Liver (tissue), 8 donors: ENCODE measurements at regions not wholly inside any gene's neighbourhood (a gene's known extent, or its start where the extent isn't known, plus 50 kb on each side); places are given as distances from the start of the nearest gene placed in this dataset.

Experiments
- DNase-seq: peaks from one replicate; pipeline ENCODE4 v3.0.0-alpha.2; 2017; ENCODE audit warnings: low spot score
- H3K27ac ChIP-seq, 2 donors: one replicate each; pipeline ENCODE4 v1.7.0; 2013; ENCODE audit warnings: inconsistent platforms in 2 of 2, low read length in 2 of 2, control low read depth in 1 of 2, low read depth in 1 of 2, mild to moderate bottlenecking in 1 of 2
- H3K27me3 ChIP-seq, 4 donors: one replicate each; pipeline versions ENCODE4 v1.6.1 to v1.7.0; 2013; ENCODE audit warnings: low read length in 3 of 4, inconsistent platforms in 1 of 4, mild to moderate bottlenecking in 1 of 4, moderate library complexity in 1 of 4; ENCODE audit not compliant: control insufficient read depth in 4 of 4, insufficient read depth in 4 of 4
- H3K36me3 ChIP-seq, 4 donors: one replicate each; pipeline versions ENCODE4 v1.6.1 to v1.7.0; 2013; ENCODE audit warnings: low read length in 3 of 4, mild to moderate bottlenecking in 3 of 4, low read depth in 1 of 4, moderate library complexity in 1 of 4; ENCODE audit not compliant: control insufficient read depth in 4 of 4, insufficient read depth in 3 of 4
- H3K4me1 ChIP-seq, 4 donors: one replicate each; pipeline versions ENCODE4 v1.6.1 to v1.7.0; 2013; ENCODE audit warnings: low read length in 3 of 4, mild to moderate bottlenecking in 3 of 4, moderate library complexity in 1 of 4; ENCODE audit not compliant: control insufficient read depth in 4 of 4, insufficient read depth in 4 of 4
- H3K4me3 ChIP-seq, 3 donors: one replicate each; pipeline versions ENCODE4 v1.6.1 to v1.7.0; 2013; ENCODE audit warnings: low read length in 3 of 3, control low read depth in 1 of 3, low read depth in 1 of 3, mild to moderate bottlenecking in 1 of 3
- H3K9ac ChIP-seq, 2 donors: one replicate each; pipeline ENCODE4 v1.7.0; 2013; ENCODE audit warnings: low read length in 2 of 2, mild to moderate bottlenecking in 2 of 2, moderate library complexity in 2 of 2, control low read depth in 1 of 2, low read depth in 1 of 2
- H3K9me3 ChIP-seq, 4 donors: one replicate each; pipeline versions ENCODE4 v1.6.1 to v1.7.0; 2013; ENCODE audit warnings: low read length in 3 of 4; ENCODE audit not compliant: control insufficient read depth in 4 of 4
- ATF3 ChIP-seq: IDR thresholded peaks from 2 replicates; pipeline ENCODE4 v1.6.1; 2016; ENCODE audit warnings: antibody characterized with exemption
- CTCF ChIP-seq: fragments of 150-350 bp; IDR thresholded peaks from 2 replicates; pipeline ENCODE4 v1.5.1; 2017; ENCODE audit warnings: improper control_type of control experiment, low read depth, low read length; ENCODE audit not compliant: missing input control
- FOXA1 ChIP-seq: IDR thresholded peaks from 2 replicates; pipeline ENCODE4 v1.6.1; 2016; ENCODE audit warnings: antibody characterized with exemption
- GABPA ChIP-seq, 2 donors: IDR thresholded peaks in 1 of 2; conservative IDR thresholded peaks in 1 of 2; 2 replicates each; pipeline ENCODE4 v1.6.1; 2016; ENCODE audit warnings: antibody characterized with exemption in 2 of 2, mild to moderate bottlenecking in 1 of 2, moderate library complexity in 1 of 2
- MAX ChIP-seq: IDR thresholded peaks from 2 replicates; pipeline ENCODE4 v1.6.1; 2016; ENCODE audit warnings: antibody characterized with exemption
- REST ChIP-seq: IDR thresholded peaks from 2 replicates; pipeline ENCODE4 v1.6.1; 2016; ENCODE audit warnings: antibody characterized with exemption, mild to moderate bottlenecking
- RXRA ChIP-seq, 2 donors: IDR thresholded peaks; 2 replicates each; pipeline ENCODE4 v1.6.1; 2017 to 2018; ENCODE audit warnings: antibody characterized with exemption in 2 of 2, mild to moderate bottlenecking in 1 of 2
- YY1 ChIP-seq: IDR thresholded peaks from 2 replicates; pipeline ENCODE4 v1.6.1; 2016; ENCODE audit warnings: antibody characterized with exemption, mild to moderate bottlenecking
- ZBTB33 ChIP-seq: IDR thresholded peaks from 2 replicates; pipeline ENCODE4 v1.6.1; 2016; ENCODE audit warnings: antibody characterized with exemption
- WGBS: extraction: QIAGEN DNeasy Blood & Tissue Kit; methylation state at CpG from one replicate; pipeline ENCODE4 v1.1.7; 2013; 5-methylcytosine and 5-hydroxymethylcytosine counted together
- donor health status: healthy.
- donor health status: healthy.
- donor health status: healthy.
- donor health status: healthy.
- donor health status: healthy.

- no peak overlapping the region for H3K9ac ChIP-seq
- DNase-seq = no peak
- no peaks in the 10 kb centered on the region for H3K27me3 ChIP-seq
- no peaks in the 10 kb centered on the region for H3K36me3 ChIP-seq
- H3K27ac ChIP-seq = no peak overlapping the region
- H3K4me1 ChIP-seq = peaks cover 0 to 24% (median 14%) of the 10 kb centered on the region in 4 donors
- WGBS = 67% methylated on average over 4 of the region's 4 CpGs
- TF ChIP-seq MAX (no peak), CTCF (no peak)
- no peaks in the 10 kb centered on the region for H3K9me3 ChIP-seq
- no peak overlapping the region for H3K4me3 ChIP-seq
Measured at GRCh38 chr9:82608487-82608886, 454.5 kb downstream of the RASEF start.

- no peak overlapping the region for H3K4me3 ChIP-seq
- 92% methylated on average over 5 of the region's 5 CpGs for WGBS
- H3K9ac ChIP-seq = no peak overlapping the region
- H3K4me1 ChIP-seq = no peaks in the 10 kb centered on the region
- H3K27me3 ChIP-seq = no peaks in the 10 kb centered on the region
- H3K36me3 ChIP-seq = no peaks in the 10 kb centered on the region
- no peak for TF ChIP-seq RXRA (IDR thresholded peaks at IDR 0.05)
- no peak for DNase-seq
- no peak overlapping the region for H3K27ac ChIP-seq
- no peaks in the 10 kb centered on the region for H3K9me3 ChIP-seq
Measured at GRCh38 chr9:82612942-82613341, 450.0 kb downstream of the RASEF start.

- no peak for DNase-seq
- TF ChIP-seq ATF3 = no peak
- TF ChIP-seq GABPA (IDR thresholded peaks at IDR 0.05 in 1 of 2, conservative IDR thresholded peaks at IDR 0.05 in 1 of 2) = no peak
- no peak for TF ChIP-seq FOXA1
- no peak for TF ChIP-seq ZBTB33
- TF ChIP-seq YY1 = no peak
- no peak for TF ChIP-seq REST
Measured at GRCh38 chr9:82613498-82613897, 449.4 kb downstream of the RASEF start.

More at GRCh38 chr9:82613498-82613897, 449.4 kb downstream of the RASEF start:
- Histone ChIP-seq H3K4me1 (no peaks in the 10 kb centered on the region), H3K27ac (no peak overlapping the region), H3K9me3 (no peaks in the 10 kb centered on the region), H3K9ac (no peak overlapping the region), H3K4me3 (no peak overlapping the region), H3K36me3 (no peaks in the 10 kb centered on the region), H3K27me3 (no peaks in the 10 kb centered on the region)
- WGBS = 94% methylated on average over 3 of the region's 3 CpGs
